Upper lobe of left lung (tissue), 4 donors: ENCODE measurements at regions not wholly inside any gene's neighbourhood (a gene's known extent, or its start where the extent isn't known, plus 50 kb on each side); places are given as distances from the start of the nearest gene placed in this dataset.

Source experiments
- CTCF ChIP-seq, 6 experiments: fragments of 450-650 bp in 4 of 6; fragments of 200-600 bp in 2 of 6; sonication (generic) in 2 of 6; IDR thresholded peaks; one replicate each; pipeline ENCODE4 v1.5.1; 2016 to 2019; ENCODE audit warnings: antibody characterized with exemption in 6 of 6
- EP300 ChIP-seq, 4 donors: sonication (generic); formaldehyde crosslinking; IDR thresholded peaks; one replicate each; pipeline ENCODE4 v1.5.1; 2017; ENCODE audit warnings: antibody characterized with exemption in 4 of 4, control low read depth in 2 of 4
- POLR2A ChIP-seq, 4 donors: fragments of 450-650 bp; IDR thresholded peaks; one replicate each; pipeline ENCODE4 v1.5.1; 2016 to 2017; ENCODE audit warnings: antibody characterized with exemption in 4 of 4, mild to moderate bottlenecking in 2 of 4
- POLR2AphosphoS5 ChIP-seq, 2 donors: sonication (generic); formaldehyde crosslinking; IDR thresholded peaks; one replicate each; pipeline ENCODE4 v1.5.1; 2017; ENCODE audit warnings: antibody characterized with exemption in 2 of 2

GRCh38 chr14:62098357-62098756 lies 336.1 kb downstream of the SNAPC1 start:
- TF ChIP-seq CTCF (IDR thresholded peaks at IDR 0.05) (no peak), POLR2A (IDR thresholded peaks at IDR 0.05) (no peak), POLR2AphosphoS5 (IDR thresholded peaks at IDR 0.05) (no peak), EP300 (IDR thresholded peaks at IDR 0.05) (no peak)
